ENCODE measurements at regions not wholly inside any gene's neighbourhood (a gene's known extent, or its start where the extent isn't known, plus 50 kb on each side); places are given as distances from the start of the nearest gene placed in this dataset.
"Not testable (repeated sequence)": the region's sequence is repeated elsewhere in the genome, so short reads cannot be mapped to it uniquely, and the experiment has no call there.

DNA sequence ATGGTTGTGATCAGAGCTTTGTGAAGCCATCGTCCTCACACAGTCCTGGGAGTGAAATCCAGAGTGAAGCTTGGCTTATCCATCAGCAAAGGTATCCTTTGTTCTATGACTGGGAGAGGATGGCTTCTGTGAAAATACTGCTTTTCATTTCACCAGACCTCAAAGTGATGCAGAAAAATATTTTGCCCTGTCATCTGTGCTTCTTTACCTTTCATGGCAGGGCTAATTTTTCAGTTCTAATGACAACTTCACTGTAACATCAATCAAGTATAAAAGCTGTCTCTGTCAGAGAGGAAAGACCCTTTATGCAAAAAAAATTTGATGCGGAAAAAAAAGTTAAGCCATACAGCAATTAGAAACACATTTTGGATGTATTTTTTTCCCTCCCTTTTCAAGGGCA, 468.1 kb upstream of the ADARB2 start:
- Histone ChIP-seq H3K4me1 (ENCODE audit: insufficient read depth, insufficient read length) (no peaks in the 10 kb centered on the region), H3K36me3 (ENCODE audit: insufficient read depth, insufficient read length, low read length) (no peaks in the 10 kb centered on the region), H3K27me3 (ENCODE audit: insufficient read depth, insufficient read length) (no peaks in the 10 kb centered on the region), H3K9me3 (ENCODE audit: insufficient read depth, low read length) (no peaks in the 10 kb centered on the region), H3K9ac (ENCODE audit: insufficient read length, low read depth) (no peak overlapping the region), H3K4me3 (ENCODE audit: insufficient read length, low read depth) (no peak overlapping the region)
- TF ChIP-seq SUZ12 (IDR thresholded peaks at IDR 0.05; ENCODE audit: extremely low read depth, insufficient read depth, insufficient read length): no peak
- TF ChIP-seq YY1 (IDR thresholded peaks at IDR 0.05; ENCODE audit: insufficient read depth, insufficient read length): no peak
- TF ChIP-seq ZNF274 (IDR thresholded peaks at IDR 0.05; ENCODE audit: low read depth, low read length): no peak
- no peak for DNase-seq (ENCODE audit: low read depth, low spot score)

DNA sequence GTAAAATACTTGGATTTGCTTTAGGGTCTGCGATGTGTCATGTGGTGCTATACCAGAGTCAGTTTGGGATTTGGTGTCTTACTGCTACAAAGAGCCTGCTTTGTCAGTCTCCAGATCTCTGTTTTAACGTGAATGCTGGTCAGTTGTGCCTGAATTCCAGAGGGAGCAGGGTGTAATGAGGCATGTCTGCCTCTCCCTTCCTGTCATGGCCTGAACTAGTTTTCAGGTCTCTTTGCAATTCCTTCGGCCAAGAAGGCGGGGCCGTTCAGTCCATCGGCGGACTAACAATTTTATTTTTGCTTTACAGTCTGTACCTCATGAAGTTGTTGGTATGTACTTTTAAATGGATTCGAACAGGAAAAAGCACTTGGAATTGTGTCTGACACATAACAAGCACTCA, 465.1 kb upstream of the ADARB2 start:
- H3K27me3 ChIP-seq (ENCODE audit: insufficient read depth, insufficient read length): no peaks in the 10 kb centered on the region
- TF ChIP-seq SUZ12 (IDR thresholded peaks at IDR 0.05; ENCODE audit: extremely low read depth, insufficient read depth, insufficient read length) (no peak), YY1 (IDR thresholded peaks at IDR 0.05; ENCODE audit: insufficient read depth, insufficient read length) (no peak), ZNF274 (IDR thresholded peaks at IDR 0.05; ENCODE audit: low read depth, low read length) (no peak)
- peak; percentile 11 for DNase-seq (ENCODE audit: low read depth, low spot score)

DNA sequence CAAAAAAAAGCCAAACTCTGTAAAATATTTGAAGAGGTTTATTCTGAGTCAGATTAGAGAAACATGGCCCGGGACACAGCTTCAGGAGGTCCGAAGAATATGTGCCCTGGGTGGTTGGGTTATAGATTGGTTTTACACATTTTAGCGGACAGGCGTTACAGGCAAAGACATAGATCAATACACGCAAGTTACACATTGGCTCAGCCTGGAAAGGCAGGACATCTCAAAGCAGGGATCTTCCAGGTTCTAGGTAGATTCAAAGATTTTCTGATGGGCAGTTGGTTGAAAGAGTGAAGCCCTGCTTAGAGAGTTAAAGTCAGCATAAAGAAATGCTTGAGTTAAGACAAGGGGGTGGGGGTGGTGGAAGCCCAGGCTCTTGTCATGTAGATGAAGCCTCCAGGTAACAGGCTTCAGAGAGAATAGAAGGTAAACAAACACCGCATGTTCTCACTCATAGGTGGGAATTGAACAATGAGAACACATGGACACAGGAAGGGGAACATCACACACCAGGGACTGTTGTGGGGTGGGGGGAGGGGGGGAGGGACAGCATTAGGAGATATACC, 464.3 kb upstream of the ADARB2 start:
- Histone ChIP-seq H3K4me3 (ENCODE audit: insufficient read length, low read depth) (no peak overlapping the region), H3K27me3 (ENCODE audit: insufficient read depth, insufficient read length) (no peaks in the 10 kb centered on the region), H3K9me3 (ENCODE audit: insufficient read depth, low read length) (peaks cover 9% of the 10 kb centered on the region), H3K9ac (ENCODE audit: insufficient read length, low read depth) (no peak overlapping the region), H3K4me1 (ENCODE audit: insufficient read depth, insufficient read length) (no peaks in the 10 kb centered on the region), H3K36me3 (ENCODE audit: insufficient read depth, insufficient read length, low read length) (no peaks in the 10 kb centered on the region)
- TF ChIP-seq ZNF274 (IDR thresholded peaks at IDR 0.05; ENCODE audit: low read depth, low read length): no peak
- TF ChIP-seq SUZ12 (IDR thresholded peaks at IDR 0.05; ENCODE audit: extremely low read depth, insufficient read depth, insufficient read length): no peak
- no peak for TF ChIP-seq YY1 (IDR thresholded peaks at IDR 0.05; ENCODE audit: insufficient read depth, insufficient read length)
- DNase-seq (ENCODE audit: low read depth, low spot score): peak; percentile 68

More for the DNA sequence above, 465.1 kb upstream of the ADARB2 start:
- Histone ChIP-seq H3K36me3 (ENCODE audit: insufficient read depth, insufficient read length, low read length) (no peaks in the 10 kb centered on the region), H3K9me3 (ENCODE audit: insufficient read depth, low read length) (peaks cover 8% of the 10 kb centered on the region), H3K4me1 (ENCODE audit: insufficient read depth, insufficient read length) (no peaks in the 10 kb centered on the region), H3K4me3 (ENCODE audit: insufficient read length, low read depth) (no peak overlapping the region), H3K9ac (ENCODE audit: insufficient read length, low read depth) (no peak overlapping the region)

DNA sequence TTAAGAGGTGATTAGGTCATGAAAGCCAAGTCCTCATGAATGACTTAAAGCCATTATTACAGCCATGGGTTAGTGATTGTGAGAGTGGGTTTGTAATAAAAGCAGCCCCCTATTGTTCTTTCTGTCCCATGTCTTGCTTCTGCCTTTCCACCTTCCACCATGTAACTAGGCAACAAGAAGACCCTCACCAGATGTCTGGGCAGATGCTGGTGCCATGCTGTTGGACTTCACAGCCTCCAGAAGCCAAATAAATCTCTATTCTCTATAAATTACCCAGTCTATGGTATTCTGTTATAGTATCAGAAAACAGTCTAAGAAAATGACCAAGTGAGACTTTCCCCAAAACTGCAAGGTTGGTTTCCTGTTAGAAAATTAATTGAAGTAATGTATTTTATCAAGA, 460.3 kb upstream of the ADARB2 start:
- Histone ChIP-seq H3K36me3 (ENCODE audit: insufficient read depth, insufficient read length, low read length) (no peaks in the 10 kb centered on the region), H3K4me1 (ENCODE audit: insufficient read depth, insufficient read length) (no peaks in the 10 kb centered on the region), H3K27me3 (ENCODE audit: insufficient read depth, insufficient read length) (no peaks in the 10 kb centered on the region), H3K9ac (ENCODE audit: insufficient read length, low read depth) (no peak overlapping the region), H3K4me3 (ENCODE audit: insufficient read length, low read depth) (no peak overlapping the region), H3K9me3 (ENCODE audit: insufficient read depth, low read length) (peaks cover 9% of the 10 kb centered on the region)
- DNase-seq (ENCODE audit: low read depth, low spot score): no peak
- TF ChIP-seq YY1 (IDR thresholded peaks at IDR 0.05; ENCODE audit: insufficient read depth, insufficient read length) (no peak), ZNF274 (IDR thresholded peaks at IDR 0.05; ENCODE audit: low read depth, low read length) (no peak), SUZ12 (IDR thresholded peaks at IDR 0.05; ENCODE audit: extremely low read depth, insufficient read depth, insufficient read length) (no peak)

DNA sequence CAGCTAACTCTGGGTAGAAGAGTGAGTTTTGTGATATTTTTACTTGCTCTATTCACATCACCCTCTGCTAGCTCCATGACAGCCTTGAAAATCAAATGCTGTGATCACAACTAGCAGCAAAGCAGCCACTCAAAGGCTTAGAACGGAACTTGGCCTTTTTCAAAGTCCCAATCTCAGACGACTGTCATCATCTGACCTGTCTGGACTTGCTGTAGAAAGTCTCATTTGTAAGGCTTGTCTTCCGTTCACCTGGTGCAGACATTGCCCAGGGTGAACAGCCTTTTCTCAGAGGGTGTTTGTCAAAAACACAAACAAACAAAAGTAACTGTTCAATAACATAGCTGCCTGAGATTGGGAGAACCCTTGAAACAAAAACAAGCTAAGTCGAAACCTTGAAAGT, 458.9 kb upstream of the ADARB2 start:
- H3K36me3 ChIP-seq (ENCODE audit: insufficient read depth, insufficient read length, low read length): no peaks in the 10 kb centered on the region
- H3K9me3 ChIP-seq (ENCODE audit: insufficient read depth, low read length): peaks cover 13% of the 10 kb centered on the region
- H3K4me3 ChIP-seq (ENCODE audit: insufficient read length, low read depth): no peak overlapping the region
- H3K27me3 ChIP-seq (ENCODE audit: insufficient read depth, insufficient read length): no peaks in the 10 kb centered on the region
- H3K9ac ChIP-seq (ENCODE audit: insufficient read length, low read depth): no peak overlapping the region
- no peak for DNase-seq (ENCODE audit: low read depth, low spot score)
- H3K4me1 ChIP-seq (ENCODE audit: insufficient read depth, insufficient read length): no peaks in the 10 kb centered on the region
- TF ChIP-seq SUZ12 (IDR thresholded peaks at IDR 0.05; ENCODE audit: extremely low read depth, insufficient read depth, insufficient read length) (no peak), ZNF274 (IDR thresholded peaks at IDR 0.05; ENCODE audit: low read depth, low read length) (no peak), YY1 (IDR thresholded peaks at IDR 0.05; ENCODE audit: insufficient read depth, insufficient read length) (no peak)

DNA sequence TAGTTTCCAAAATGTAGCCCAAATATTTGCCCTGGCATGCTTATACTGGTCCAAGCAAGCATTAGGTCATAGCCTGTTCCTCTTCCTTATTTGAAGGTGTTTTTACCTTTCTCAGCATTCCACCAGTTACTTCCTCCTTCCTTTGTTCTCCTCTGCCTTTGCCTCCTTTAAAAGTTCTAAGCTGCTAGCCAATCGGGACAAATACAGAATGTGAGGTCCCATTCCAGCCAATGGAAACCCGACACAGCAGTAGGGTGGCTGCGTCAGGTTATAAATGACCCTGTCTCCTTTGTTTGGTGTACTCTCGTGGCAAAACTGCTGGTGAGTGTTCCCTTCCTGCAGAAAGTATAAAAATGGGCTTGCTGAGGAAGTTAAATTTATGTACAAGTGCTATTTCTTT, 452.0 kb upstream of the ADARB2 start:
- H3K9me3 ChIP-seq (ENCODE audit: insufficient read depth, low read length); DNase-seq (ENCODE audit: low read depth, low spot score); H3K4me1 ChIP-seq (ENCODE audit: insufficient read depth, insufficient read length); H3K27me3 ChIP-seq (ENCODE audit: insufficient read depth, insufficient read length); H3K36me3 ChIP-seq (ENCODE audit: insufficient read depth, insufficient read length, low read length); H3K4me3 ChIP-seq (ENCODE audit: insufficient read length, low read depth); H3K9ac ChIP-seq (ENCODE audit: insufficient read length, low read depth): not testable (repeated sequence)

DNA sequence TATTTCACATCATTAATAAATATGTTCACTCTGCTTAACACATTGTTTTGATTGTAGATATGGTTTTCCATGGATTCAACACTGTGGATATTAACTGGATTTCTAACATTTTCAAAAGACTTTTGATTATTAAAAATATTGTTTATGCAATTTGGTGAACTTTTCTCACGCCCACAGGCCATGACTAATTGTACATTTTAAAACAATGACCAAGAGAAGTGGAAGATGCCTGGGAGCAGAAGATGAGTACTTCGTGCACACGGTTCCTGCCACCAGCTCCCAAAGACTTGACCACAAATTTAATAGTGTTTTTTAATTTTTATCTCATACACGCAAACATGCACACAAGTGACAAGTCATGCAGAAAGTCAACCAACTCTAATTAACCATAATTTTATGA, 451.0 kb upstream of the ADARB2 start:
- Histone ChIP-seq H3K27me3 (ENCODE audit: insufficient read depth, insufficient read length) (no peaks in the 10 kb centered on the region), H3K36me3 (ENCODE audit: insufficient read depth, insufficient read length, low read length) (no peaks in the 10 kb centered on the region), H3K9me3 (ENCODE audit: insufficient read depth, low read length) (peaks cover 4% of the 10 kb centered on the region; the same call in 1 of the 2 replicates), H3K4me1 (ENCODE audit: insufficient read depth, insufficient read length) (no peaks in the 10 kb centered on the region), H3K4me3 (ENCODE audit: insufficient read length, low read depth) (no peak overlapping the region), H3K9ac (ENCODE audit: insufficient read length, low read depth) (no peak overlapping the region)
- no peak for DNase-seq (ENCODE audit: low read depth, low spot score)
- TF ChIP-seq SUZ12 (IDR thresholded peaks at IDR 0.05; ENCODE audit: extremely low read depth, insufficient read depth, insufficient read length) (no peak), ZNF274 (IDR thresholded peaks at IDR 0.05; ENCODE audit: low read depth, low read length) (no peak), YY1 (IDR thresholded peaks at IDR 0.05; ENCODE audit: insufficient read depth, insufficient read length) (no peak)

DNA sequence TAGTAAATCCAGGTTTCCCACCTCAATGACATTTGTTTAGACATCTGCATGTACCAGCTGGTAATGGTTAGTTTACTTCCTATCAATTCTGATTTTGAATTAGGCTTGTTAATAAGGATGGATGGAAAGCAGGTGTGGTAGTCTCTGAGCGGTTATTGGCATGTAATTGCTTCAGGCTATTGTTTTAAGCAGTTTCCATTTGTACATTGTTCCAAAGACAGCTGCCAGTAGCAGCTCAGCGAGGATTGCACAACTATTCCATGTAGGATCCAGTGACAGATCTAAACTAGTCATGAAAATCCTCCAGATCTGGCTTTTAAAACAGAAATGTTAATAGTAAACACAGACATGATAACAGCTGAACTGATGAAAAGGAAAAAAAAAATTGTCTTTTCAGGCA, 436.0 kb upstream of the ADARB2 start:
- TF ChIP-seq SUZ12 (IDR thresholded peaks at IDR 0.05; ENCODE audit: extremely low read depth, insufficient read depth, insufficient read length) (no peak), ZNF274 (IDR thresholded peaks at IDR 0.05; ENCODE audit: low read depth, low read length) (no peak), YY1 (IDR thresholded peaks at IDR 0.05; ENCODE audit: insufficient read depth, insufficient read length) (no peak)
- Histone ChIP-seq H3K36me3 (ENCODE audit: insufficient read depth, insufficient read length, low read length) (no peaks in the 10 kb centered on the region), H3K9ac (ENCODE audit: insufficient read length, low read depth) (no peak overlapping the region), H3K27me3 (ENCODE audit: insufficient read depth, insufficient read length) (no peaks in the 10 kb centered on the region), H3K9me3 (ENCODE audit: insufficient read depth, low read length) (no peaks in the 10 kb centered on the region), H3K4me3 (ENCODE audit: insufficient read length, low read depth) (no peak overlapping the region), H3K4me1 (ENCODE audit: insufficient read depth, insufficient read length) (no peaks in the 10 kb centered on the region)
- DNase-seq (ENCODE audit: low read depth, low spot score): no peak

All from NT2/D1 (cell line).